Omental fat pad (tissue), 3 donors: ENCODE measurements at regions not wholly inside any gene's neighbourhood (a gene's known extent, or its start where the extent isn't known, plus 50 kb on each side); places are given as distances from the start of the nearest gene placed in this dataset.

Experiments
- ATAC-seq: fragments of 150-250 bp; one replicate; pipeline ENCODE4 v1.9.1; 2016; ENCODE audit warnings: mild to moderate bottlenecking, moderate library complexity; ENCODE audit not compliant: low FRiP score
- DNase-seq: peaks from one replicate; pipeline ENCODE4 v3.0.0-alpha.2; 2019; ENCODE audit warnings: low spot score
- CTCF ChIP-seq, 3 donors: fragments of 450-650 bp; IDR thresholded peaks; one replicate each; pipeline ENCODE4 v1.5.1; 2016 to 2017; ENCODE audit warnings: antibody characterized with exemption in 3 of 3, mild to moderate bottlenecking in 3 of 3, moderate library complexity in 2 of 3

GRCh38 chr11:81477277-81477676 lies 1256.4 kb downstream of the FAM181B start:
- ATAC-seq = no peak
- TF ChIP-seq CTCF (IDR thresholded peaks at IDR 0.05) = no peak
- no peak for DNase-seq

- no peak for ATAC-seq
- DNase-seq = no peak
- TF ChIP-seq CTCF (IDR thresholded peaks at IDR 0.05) = no peak
Measured at GRCh38 chr11:81476345-81476744, 1257.3 kb downstream of the FAM181B start.

- TF ChIP-seq CTCF (IDR thresholded peaks at IDR 0.05) = no peak
Measured at GRCh38 chr11:81472646-81473045, 1261.0 kb downstream of the FAM181B start.

GRCh38 chr11:81470446-81470845 lies 1263.2 kb downstream of the FAM181B start:
- DNase-seq (no peak), ATAC-seq (no peak)
- TF ChIP-seq CTCF (IDR thresholded peaks at IDR 0.05) = no peak

More at GRCh38 chr11:81472646-81473045, 1261.0 kb downstream of the FAM181B start:
- ATAC-seq (no peak), DNase-seq (no peak)

- TF ChIP-seq CTCF (IDR thresholded peaks at IDR 0.05) = no peak
Measured at GRCh38 chr11:81459766-81460306, 1273.8 kb downstream of the FAM181B start.

GRCh38 chr11:81449588-81450156 lies 1284.0 kb downstream of the FAM181B start:
- ATAC-seq (no peak), DNase-seq (no peak)
- TF ChIP-seq CTCF (IDR thresholded peaks at IDR 0.05) = no peak

More at GRCh38 chr11:81459766-81460306, 1273.8 kb downstream of the FAM181B start:
- ATAC-seq (no peak), DNase-seq (no peak)

GRCh38 chr11:81444297-81444696 lies 1289.4 kb downstream of the FAM181B start:
- ATAC-seq (no peak), DNase-seq (no peak)
- no peak for TF ChIP-seq CTCF (IDR thresholded peaks at IDR 0.05)
